GM15510 (cell line): ENCODE measurements at regions not wholly inside any gene's neighbourhood (a gene's known extent, or its start where the extent isn't known, plus 50 kb on each side); places are given as distances from the start of the nearest gene placed in this dataset.

Experiments
- POLR2A ChIP-seq: IDR thresholded peaks from 3 replicates; pipeline ENCODE4 v1.6.1; 2011; ENCODE audit warnings: borderline replicate concordance; ENCODE audit not compliant: insufficient read length; ENCODE audit errors: extremely low read depth

- TF ChIP-seq POLR2A: no peak
Observed at GRCh38 chr3:193987186-193987585, 148.8 kb upstream of the HES1 start.

GRCh38 chr3:193989186-193989585, 146.8 kb upstream of the HES1 start:
- TF ChIP-seq POLR2A: no peak

GRCh38 chr3:193991666-193992424, 144.1 kb upstream of the HES1 start:
- TF ChIP-seq POLR2A: no peak

DNA sequence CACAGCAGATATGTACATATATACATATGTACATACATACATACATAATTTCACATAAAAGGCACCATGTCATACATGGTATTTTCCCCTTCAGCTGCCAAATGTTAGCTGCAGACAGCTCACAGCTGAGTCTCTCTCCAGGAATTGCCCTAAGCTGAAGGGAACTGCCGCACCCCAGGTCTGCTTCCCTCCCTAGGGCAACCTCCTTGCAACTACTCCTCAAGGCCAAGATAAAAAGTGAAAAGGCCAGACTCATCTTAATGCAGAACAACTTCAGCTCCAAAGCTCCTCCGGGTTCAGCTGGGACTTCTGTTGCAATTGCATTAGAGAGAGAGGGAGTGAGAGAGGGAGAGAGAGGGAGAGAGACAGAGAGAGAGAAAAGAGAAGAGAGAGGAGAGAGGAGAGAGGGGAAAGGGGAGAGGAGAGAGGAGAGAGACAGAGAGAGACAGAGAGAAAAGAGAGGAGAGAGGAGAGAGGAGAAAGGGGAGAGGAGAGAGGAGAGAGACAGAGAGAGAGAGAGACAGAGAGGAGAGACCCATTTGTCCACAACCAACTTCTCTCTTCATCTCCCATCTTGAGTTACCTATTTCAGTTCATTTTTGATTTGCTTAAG, 143.4 kb upstream of the HES1 start:
- no peak for TF ChIP-seq POLR2A

- TF ChIP-seq POLR2A: no peak
Observed at GRCh38 chr3:193996221-193996620, 139.7 kb upstream of the HES1 start.

- TF ChIP-seq POLR2A: no peak
Observed at GRCh38 chr3:193996641-193997089, 139.3 kb upstream of the HES1 start.

GRCh38 chr3:193997228-193998122, 138.5 kb upstream of the HES1 start:
- TF ChIP-seq POLR2A: no peak

- no peak for TF ChIP-seq POLR2A
Observed at GRCh38 chr3:193998123-193998448, 137.9 kb upstream of the HES1 start.

DNA sequence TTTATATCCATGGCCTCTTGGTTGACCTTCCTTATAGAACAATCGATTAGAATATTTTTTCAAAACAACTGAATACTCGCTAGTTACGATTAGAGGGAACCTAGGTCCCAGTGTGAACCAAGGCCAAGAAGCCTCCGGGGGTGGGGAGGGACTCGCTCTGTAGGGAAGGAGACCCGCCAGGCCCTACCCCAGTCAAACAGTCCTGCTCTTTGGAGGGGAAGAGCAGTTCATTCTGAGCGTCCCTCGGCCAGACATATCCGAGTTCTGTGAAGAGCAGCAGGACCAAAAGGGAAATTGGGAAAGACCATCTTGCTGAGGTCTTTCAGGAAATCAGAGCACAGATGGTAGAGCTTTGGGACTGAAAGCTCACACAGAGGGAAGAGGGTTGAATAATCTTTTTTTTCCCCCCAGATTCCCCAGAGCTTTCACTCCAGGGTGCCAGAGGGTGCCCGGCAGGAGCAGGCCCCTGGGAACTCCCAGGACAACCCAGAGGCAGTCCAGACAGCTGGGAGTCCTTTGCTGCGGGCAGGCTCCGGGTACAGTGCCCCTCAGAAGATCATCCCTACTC, 137.2 kb upstream of the HES1 start:
- no peak for TF ChIP-seq POLR2A

- no peak for TF ChIP-seq POLR2A
Observed at GRCh38 chr3:194000100-194000499, 135.8 kb upstream of the HES1 start.

GRCh38 chr3:194000712-194001111, 135.2 kb upstream of the HES1 start:
- no peak for TF ChIP-seq POLR2A

DNA sequence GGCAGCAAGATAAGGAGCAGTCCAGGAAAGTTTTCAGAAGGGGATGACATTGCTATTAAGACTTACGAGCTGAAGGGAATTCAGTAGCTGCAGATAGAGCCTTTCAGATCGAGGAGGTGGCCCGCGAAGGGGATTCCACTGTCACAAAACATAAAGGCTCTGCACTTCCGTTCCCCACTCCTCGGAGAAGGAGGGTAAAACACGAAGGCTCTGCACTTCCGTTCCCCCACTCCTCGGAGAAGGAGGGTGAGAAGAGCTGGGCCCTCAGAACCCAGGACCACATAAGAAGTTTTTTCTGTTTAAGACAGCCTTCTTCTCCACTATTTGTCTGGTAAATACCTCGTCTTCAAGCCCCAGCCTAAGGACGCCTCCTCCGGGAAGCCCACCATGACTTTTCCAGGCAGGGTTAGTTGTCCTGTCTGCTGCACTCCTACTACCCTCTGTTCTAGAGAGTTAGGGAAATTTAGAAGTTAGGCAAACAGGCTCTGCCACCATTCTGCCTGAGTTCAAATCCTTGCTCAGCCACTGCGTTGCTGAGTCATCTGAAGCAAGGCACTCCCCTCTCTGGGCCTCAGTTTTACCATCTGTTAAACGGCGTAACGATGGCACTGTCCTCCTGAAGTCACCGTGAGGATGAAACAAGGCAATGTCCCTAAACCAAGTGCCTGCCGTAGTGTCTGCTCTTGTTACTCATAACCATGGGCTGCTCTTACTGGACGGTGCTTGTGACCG, 134.1 kb upstream of the HES1 start:
- no peak for TF ChIP-seq POLR2A

DNA sequence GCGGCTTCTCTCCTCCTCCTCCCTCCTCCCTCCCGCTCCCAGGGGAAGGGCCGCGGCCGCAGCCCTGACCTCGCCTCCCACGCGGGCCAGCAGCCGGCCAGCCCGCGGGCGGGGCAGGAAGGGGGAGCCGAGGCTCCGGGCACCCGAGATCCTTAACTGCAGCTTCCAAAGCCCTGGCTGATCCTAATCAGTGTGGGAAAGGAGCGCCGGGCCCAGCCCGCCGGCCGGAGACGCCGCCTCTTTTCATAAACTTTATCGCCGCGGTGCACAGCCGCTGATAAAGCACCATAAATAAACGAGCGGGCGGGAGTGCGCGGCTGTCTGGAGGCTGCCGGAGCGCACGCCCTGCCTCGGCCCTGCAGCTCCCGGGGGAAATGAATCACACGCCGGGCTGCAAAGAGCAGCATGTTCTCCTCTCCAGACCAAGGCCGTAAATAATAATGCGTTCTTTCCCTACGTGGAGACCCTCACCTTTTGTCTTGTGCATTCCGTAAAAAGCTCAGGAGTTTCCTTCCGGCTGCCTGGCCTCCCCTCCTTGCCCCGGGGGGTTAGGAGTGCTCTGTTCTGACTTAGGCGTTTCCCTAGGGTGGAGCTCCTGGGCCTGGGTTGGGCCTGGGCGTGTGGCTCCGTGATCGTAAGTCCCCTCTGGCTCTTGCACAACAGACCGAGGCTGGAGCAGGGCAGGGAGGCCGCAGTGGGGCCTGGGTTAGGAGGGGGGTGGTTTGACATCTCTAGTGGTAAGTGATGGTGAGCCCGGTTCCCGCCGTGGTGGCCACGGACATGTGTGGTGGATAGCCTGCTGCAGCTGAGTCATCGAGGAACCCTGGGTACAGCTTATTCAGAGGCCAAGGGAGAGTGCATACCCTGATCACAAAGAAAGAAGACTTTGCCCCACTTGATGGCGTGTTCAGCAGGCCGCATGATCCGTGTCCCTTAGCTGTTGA, 132.6 kb upstream of the HES1 start:
- TF ChIP-seq POLR2A: no peak
